HAP-1 (cell line): ENCODE measurements at regions not wholly inside any gene's neighbourhood (a gene's known extent, or its start where the extent isn't known, plus 50 kb on each side); places are given as distances from the start of the nearest gene placed in this dataset.
A peak's percentile ranks its signal among the peaks of the same experiment; 100 is the strongest.

Source experiments
- DNase-seq, 2 experiments: peaks; one replicate each; pipeline ENCODE4 v3.0.0-alpha.2; 2016 to 2020; ENCODE audit warnings: low spot score in 2 of 2
- H3K27me3 ChIP-seq: fragments of 250-450 bp; sonication (Bioruptor Pico); 2 replicates; pipeline ENCODE4 v1.5.1; 2020; ENCODE audit warnings: low read depth, mild to moderate bottlenecking, moderate library complexity
- H3K36me3 ChIP-seq: fragments of 250-450 bp; sonication (Bioruptor Pico); replicated peaks from 2 replicates; pipeline ENCODE4 v1.5.1; 2020; ENCODE audit warnings: mild to moderate bottlenecking
- H3K4me1 ChIP-seq: fragments of 250-450 bp; sonication (Bioruptor Pico); 2 replicates; pipeline ENCODE4 v1.5.1; 2020; ENCODE audit warnings: mild to moderate bottlenecking
- H3K4me3 ChIP-seq: fragments of 250-450 bp; sonication (Bioruptor Pico); 2 replicates; pipeline ENCODE4 v1.5.1; 2020; ENCODE audit warnings: mild to moderate bottlenecking, moderate library complexity
- H3K9me3 ChIP-seq: fragments of 250-450 bp; sonication (Bioruptor Pico); 2 replicates; pipeline ENCODE4 v1.5.1; 2020; ENCODE audit warnings: mild to moderate bottlenecking, moderate library complexity
- in situ Hi-C: fragments of 300-500 bp; cut with MboI; formaldehyde crosslinking; loops from 3 replicates; pipeline ENCODE4 v1.14.3; 2020; ENCODE audit warnings: low sequenced_read_pairs, inconsistent platforms, mixed read lengths

- H3K36me3 ChIP-seq: no peaks in the 10 kb centered on the region
- in situ Hi-C loops: no loop called here
- H3K27me3 ChIP-seq: no peaks in the 10 kb centered on the region
- no peaks in the 10 kb centered on the region for H3K9me3 ChIP-seq
- DNase-seq: peak in 1 of 2 experiments; percentile 24
- no peak overlapping the region for H3K4me3 ChIP-seq
- H3K4me1 ChIP-seq: no peaks in the 10 kb centered on the region
Observed at GRCh38 chr20:52242237-52243230, 51.0 kb upstream of the ZFP64 start.
